A549 (cell line): ENCODE measurements at regions not wholly inside any gene's neighbourhood (a gene's known extent, or its start where the extent isn't known, plus 50 kb on each side); places are given as distances from the start of the nearest gene placed in this dataset.

Source experiments
- ATOH8 ChIP-seq: fragments of 250-450 bp; sonication (Bioruptor Pico); IDR thresholded peaks from 2 replicates; pipeline ENCODE4 v1.5.0; 2020; ENCODE audit warnings: low read depth, mild to moderate bottlenecking, moderate library complexity
- CTCF ChIP-seq: fragments of >200 bp; sonication (Bioruptor Twin); formaldehyde crosslinking; IDR thresholded peaks from 3 replicates; pipeline ENCODE4 v1.5.1; 2016
- KDM5A ChIP-seq: fragments of 200-600 bp; sonication (generic); IDR thresholded peaks from 2 replicates; pipeline ENCODE4 v1.6.1; 2016; ENCODE audit warnings: antibody characterized with exemption, mild to moderate bottlenecking
- MAFK ChIP-seq: fragments of 450-650 bp; IDR thresholded peaks from 2 replicates; pipeline ENCODE4 v1.6.1; 2014; ENCODE audit not compliant: partially characterized antibody
- NPAS2 ChIP-seq: fragments of 250-450 bp; sonication (Bioruptor Pico); IDR thresholded peaks from 2 replicates; pipeline ENCODE4 v1.8.0; 2022; ENCODE audit warnings: mild to moderate bottlenecking, moderate library complexity, borderline replicate concordance
- POLR2A ChIP-seq: IDR thresholded peaks from 2 replicates; pipeline ENCODE4 v1.6.1; 2012; ENCODE audit warnings: mild to moderate bottlenecking, low read length
- USF2 ChIP-seq: fragments of 450-650 bp; IDR thresholded peaks from 2 replicates; pipeline ENCODE4 v1.6.1; 2014; ENCODE audit warnings: antibody characterized with exemption

- TF ChIP-seq CTCF (no peak), POLR2A (no peak), NPAS2 (CRISPR knock-in tag) (no peak), ATOH8 (CRISPR knock-in tag) (no peak), MAFK (no peak), USF2 (no peak), KDM5A (no peak)
These were observed 667.5 kb upstream of the CHORDC1 start for GRCh38 chr11:90890347-90890746.
